Psoas muscle (tissue), 7 donors: ENCODE measurements at regions not wholly inside any gene's neighbourhood (a gene's known extent, or its start where the extent isn't known, plus 50 kb on each side); places are given as distances from the start of the nearest gene placed in this dataset.

Experiments used
- ATAC-seq, 4 donors: fragments of 200-7000 bp; cut with Tn5 transposase; one replicate each; pipeline ENCODE4 v1.9.1; 2020; ENCODE audit warnings: moderate library complexity in 3 of 4, mild to moderate bottlenecking in 2 of 4
- DNase-seq, 2 donors: peaks; one replicate each; pipeline ENCODE4 v3.0.0-alpha.2; 2020
- H3K27ac ChIP-seq: fragments of 200-600 bp; one replicate; pipeline ENCODE4 v1.8.0; 2022
- H3K27me3 ChIP-seq, 3 donors: fragments of 200-600 bp in 1 of 3; one replicate each; pipeline versions ENCODE4 v1.6.1 to v1.8.0; 2013 to 2022; ENCODE audit warnings: low read length in 2 of 3, mild to moderate bottlenecking in 2 of 3, moderate library complexity in 1 of 3; ENCODE audit not compliant: insufficient read depth in 3 of 3
- H3K36me3 ChIP-seq, 2 donors: fragments of 200-600 bp in 1 of 2; one replicate each; pipeline versions ENCODE4 v1.6.1 to v1.8.0; 2013 to 2022; ENCODE audit warnings: low read depth in 1 of 2, mild to moderate bottlenecking in 1 of 2, moderate library complexity in 1 of 2; ENCODE audit not compliant: insufficient read depth in 1 of 2
- H3K4me1 ChIP-seq: fragments of 200-600 bp; one replicate; pipeline ENCODE4 v1.8.0; 2022
- H3K4me3 ChIP-seq: fragments of 200-600 bp; one replicate; pipeline ENCODE4 v1.8.0; 2022; ENCODE audit warnings: mild to moderate bottlenecking
- H3K9me3 ChIP-seq: fragments of 200-600 bp; one replicate; pipeline ENCODE4 v1.8.0; 2022
- WGBS, 3 donors: extraction: QIAGEN DNeasy Blood & Tissue Kit; methylation state at CpG; one replicate each; pipeline versions ENCODE4 v1.1.6 to v1.1.7; 2013; 5-methylcytosine and 5-hydroxymethylcytosine counted together
- intact Hi-C, 2 donors: fragments of 100-400 bp; cut with DNase I; formaldehyde crosslinking; loops; one replicate each; pipeline versions ENCODE4 v1.11.0 to v1.14.2; 2022
- TF ChIP-seq, protein P1 (sequence below): fragments of 200-600 bp; IDR thresholded peaks from one replicate; pipeline ENCODE4 v1.8.0; 2022; ENCODE audit warnings: antibody characterized with exemption
- donor health status: healthy with polysubstance abuse.
- donor health status: DM: no; HTN: no; CAD: no; lungs with moderate emphysema.
- donor health status: Bipolar disorder and iron deficiency.
- donor health status: healthy.
- donor health status: DM: yes; HTN: yes; CAD: no.
- donor health status: DM: no; HTN: no; CAD: no.
- donor health status: DM: yes; HTN: yes; CAD: no.

DNA sequence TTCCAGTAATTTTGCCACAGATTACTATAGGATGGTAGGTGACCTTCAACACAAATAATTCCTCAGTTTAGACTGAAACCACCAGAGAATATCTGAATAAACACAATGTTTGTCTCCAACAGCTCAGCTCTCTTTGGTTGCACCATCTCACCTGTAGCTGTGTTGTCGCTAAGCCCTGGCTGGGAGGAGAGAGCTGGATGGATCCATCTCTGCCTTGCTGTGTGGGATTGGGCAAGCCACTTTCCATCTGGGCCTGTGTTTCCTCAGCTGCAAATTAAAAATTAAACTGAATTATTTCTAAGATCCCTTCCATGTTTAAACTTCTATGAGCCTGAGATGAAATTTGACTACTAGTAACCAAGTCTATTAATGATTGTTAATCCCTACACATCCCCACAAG lies 310.2 kb downstream of the FBXW7 start:
- TF ChIP-seq, protein P1, sequence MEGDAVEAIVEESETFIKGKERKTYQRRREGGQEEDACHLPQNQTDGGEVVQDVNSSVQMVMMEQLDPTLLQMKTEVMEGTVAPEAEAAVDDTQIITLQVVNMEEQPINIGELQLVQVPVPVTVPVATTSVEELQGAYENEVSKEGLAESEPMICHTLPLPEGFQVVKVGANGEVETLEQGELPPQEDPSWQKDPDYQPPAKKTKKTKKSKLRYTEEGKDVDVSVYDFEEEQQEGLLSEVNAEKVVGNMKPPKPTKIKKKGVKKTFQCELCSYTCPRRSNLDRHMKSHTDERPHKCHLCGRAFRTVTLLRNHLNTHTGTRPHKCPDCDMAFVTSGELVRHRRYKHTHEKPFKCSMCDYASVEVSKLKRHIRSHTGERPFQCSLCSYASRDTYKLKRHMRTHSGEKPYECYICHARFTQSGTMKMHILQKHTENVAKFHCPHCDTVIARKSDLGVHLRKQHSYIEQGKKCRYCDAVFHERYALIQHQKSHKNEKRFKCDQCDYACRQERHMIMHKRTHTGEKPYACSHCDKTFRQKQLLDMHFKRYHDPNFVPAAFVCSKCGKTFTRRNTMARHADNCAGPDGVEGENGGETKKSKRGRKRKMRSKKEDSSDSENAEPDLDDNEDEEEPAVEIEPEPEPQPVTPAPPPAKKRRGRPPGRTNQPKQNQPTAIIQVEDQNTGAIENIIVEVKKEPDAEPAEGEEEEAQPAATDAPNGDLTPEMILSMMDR = no peak
- ATAC-seq (no peak), DNase-seq (no peak)
- no peaks in the 10 kb centered on the region for H3K36me3 ChIP-seq
- H3K27me3 ChIP-seq = no peaks in the 10 kb centered on the region
- H3K4me3 ChIP-seq = no peak overlapping the region
- H3K27ac ChIP-seq = no peak overlapping the region
- H3K4me1 ChIP-seq = no peaks in the 10 kb centered on the region
- 96 to 100% (median 100%) methylated on average over 1 of the region's 1 CpG for WGBS, 3 donors
- intact Hi-C loops = no loop called here
- H3K9me3 ChIP-seq = no peaks in the 10 kb centered on the region

DNA sequence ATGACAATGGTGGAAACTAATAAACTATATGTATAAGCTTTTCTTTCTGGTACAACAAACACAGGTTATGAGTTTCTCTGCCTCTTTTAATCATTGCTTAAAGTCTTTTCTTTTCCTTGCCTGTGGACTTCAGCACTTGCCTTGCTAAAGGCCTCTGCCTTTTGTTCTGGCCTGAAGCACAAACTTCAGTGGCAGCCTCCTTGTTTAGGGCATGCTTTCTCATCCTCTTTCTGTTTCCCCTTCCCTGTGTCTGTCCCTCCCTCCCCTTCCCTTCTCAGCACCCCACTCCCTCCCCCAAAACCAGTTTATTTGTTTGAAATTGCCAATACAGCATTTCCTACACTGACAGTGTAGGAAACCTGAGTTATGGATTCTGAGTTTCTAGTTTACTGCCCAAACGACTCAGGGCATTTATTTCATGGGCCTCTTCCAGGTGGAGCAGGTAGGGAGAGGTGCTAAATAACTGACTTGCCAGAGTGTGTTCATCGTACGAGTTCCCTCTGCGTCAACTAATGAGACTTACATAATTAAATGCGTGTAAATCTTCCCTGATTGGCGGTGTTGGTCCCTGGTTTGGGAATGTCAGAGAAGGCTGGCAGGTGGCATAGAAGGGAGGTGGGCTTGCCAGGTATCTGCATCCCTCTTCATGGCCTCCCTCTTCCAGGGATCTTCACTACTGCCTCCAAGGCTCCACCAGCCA lies 311.0 kb downstream of the FBXW7 start:
- WGBS, 3 donors = 84 to 88% (median 86%) methylated on average over 6 of the region's 6 CpGs
- Histone ChIP-seq H3K27me3 (no peaks in the 10 kb centered on the region), H3K9me3 (no peaks in the 10 kb centered on the region), H3K4me3 (no peak overlapping the region), H3K27ac (no peak overlapping the region), H3K4me1 (no peaks in the 10 kb centered on the region), H3K36me3 (no peaks in the 10 kb centered on the region)
- intact Hi-C loops = no loop called here
- no peak for ATAC-seq
- TF ChIP-seq, protein P1 = no peak
- DNase-seq = no peak

DNA sequence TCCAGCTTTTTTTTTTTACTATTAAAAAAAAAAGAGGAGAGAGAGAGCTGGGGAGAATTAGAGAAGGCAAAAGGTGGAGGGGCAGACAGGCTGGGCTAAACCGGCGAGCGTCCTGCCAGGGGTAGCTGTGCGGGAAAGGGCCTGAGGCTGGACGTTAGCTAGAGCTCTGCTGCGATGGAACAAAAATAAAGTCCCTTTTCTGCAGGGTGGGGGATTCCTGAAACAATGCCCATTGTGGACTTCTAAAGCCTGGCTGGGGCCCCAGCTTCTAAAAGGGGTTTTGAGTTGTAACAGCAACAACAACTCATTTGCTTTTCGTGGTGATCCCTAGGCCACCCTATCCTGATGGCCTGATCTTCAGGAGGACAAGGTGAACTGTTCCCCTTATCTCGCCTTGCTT lies 311.7 kb downstream of the FBXW7 start:
- intact Hi-C loops = no loop called here
- WGBS, 3 donors = 80 to 83% (median 82%) methylated on average over 8 of the region's 8 CpGs
- TF ChIP-seq, protein P1 = no peak
- Histone ChIP-seq H3K4me3 (no peak overlapping the region), H3K27me3 (no peaks in the 10 kb centered on the region), H3K4me1 (no peaks in the 10 kb centered on the region), H3K27ac (no peak overlapping the region), H3K9me3 (no peaks in the 10 kb centered on the region), H3K36me3 (no peaks in the 10 kb centered on the region)
- ATAC-seq (no peak), DNase-seq (no peak)

DNA sequence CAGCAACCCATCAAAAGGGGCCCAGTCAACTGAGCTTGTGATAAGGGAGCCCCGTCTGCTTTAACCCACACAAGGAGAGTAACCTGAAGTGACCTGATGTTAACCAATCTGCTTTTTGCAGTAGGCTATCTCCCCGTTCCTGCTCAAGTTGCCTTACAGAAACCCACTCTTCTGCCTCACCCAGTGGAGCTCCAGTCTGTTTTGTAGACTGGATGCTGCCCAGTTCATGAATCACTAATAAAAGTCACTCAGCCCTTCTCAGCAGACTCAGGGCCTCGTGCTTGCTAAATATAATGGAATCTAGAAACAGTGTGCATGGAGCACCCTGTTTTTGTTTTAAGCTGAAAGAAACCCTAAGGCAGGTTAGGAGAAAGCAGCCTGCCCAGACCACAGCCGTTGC lies 312.3 kb downstream of the FBXW7 start:
- ATAC-seq (no peak), DNase-seq (no peak)
- TF ChIP-seq, protein P1 = no peak
- intact Hi-C loops = no loop called here
- Histone ChIP-seq H3K36me3 (no peaks in the 10 kb centered on the region), H3K27me3 (no peaks in the 10 kb centered on the region), H3K9me3 (no peaks in the 10 kb centered on the region), H3K4me1 (no peaks in the 10 kb centered on the region), H3K27ac (no peak overlapping the region), H3K4me3 (no peak overlapping the region)
- WGBS, 3 donors = 85 to 88% (median 87%) methylated on average over 4 of the region's 4 CpGs
